Stimulated activated CD4-positive, alpha-beta T cell treated with anti-CD3 and anti-CD28 coated beads, Interleukin-1b, Interleukin-23, amount 100 ng/mL, for 4 hours (primary cell): ENCODE measurements at regions not wholly inside any gene's neighbourhood (a gene's known extent, or its start where the extent isn't known, plus 50 kb on each side); places are given as distances from the start of the nearest gene placed in this dataset.

Experiments used
- DNase-seq, 2 donors: peaks; one replicate each; pipeline ENCODE4 v3.0.0-alpha.2; 2020; ENCODE audit warnings: low read depth in 2 of 2

DNA sequence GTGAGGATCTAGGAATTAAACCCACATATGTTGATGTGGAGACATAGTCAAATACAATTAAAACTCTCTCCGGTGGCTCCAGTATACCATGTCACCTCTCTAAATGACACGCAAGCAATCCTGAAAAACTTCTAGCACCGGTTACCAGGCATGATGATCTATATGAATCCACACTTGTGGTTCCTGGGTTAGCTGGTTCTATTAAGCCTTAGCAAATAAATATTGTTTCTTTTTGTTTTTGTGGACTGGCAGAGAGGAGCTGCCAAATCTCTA lies 104.8 kb downstream of the SEC61B start:
- no peak for DNase-seq

GRCh38 chr9:99327667-99328066 lies 105.6 kb downstream of the SEC61B start:
- no peak for DNase-seq

GRCh38 chr9:99335280-99335679 lies 113.2 kb downstream of the SEC61B start:
- DNase-seq, result no peak

GRCh38 chr9:99336005-99336404 lies 113.9 kb downstream of the SEC61B start:
- DNase-seq, result no peak

GRCh38 chr9:99336531-99336930 lies 114.4 kb downstream of the SEC61B start:
- DNase-seq, result no peak

DNA sequence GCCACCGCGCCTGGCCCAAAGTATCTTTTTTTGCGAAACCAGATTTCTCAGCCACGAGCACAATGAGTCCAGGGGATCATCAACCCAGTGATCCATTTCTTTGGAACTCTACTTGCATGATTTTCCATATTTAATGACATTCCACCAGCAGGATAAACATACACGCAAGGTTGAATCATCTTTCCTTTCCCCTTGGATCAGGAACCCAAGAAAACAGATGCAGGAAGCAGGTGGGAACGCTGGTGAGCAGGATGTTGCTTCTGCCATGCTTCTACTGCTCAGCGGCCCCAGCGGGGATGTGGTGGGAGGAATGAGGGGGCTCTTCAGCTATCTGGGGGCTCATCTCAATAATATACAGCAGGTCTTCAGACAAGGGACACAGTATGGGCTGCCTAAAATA lies 118.2 kb downstream of the SEC61B start:
- DNase-seq, result no peak

GRCh38 chr9:99341686-99342085 lies 119.6 kb downstream of the SEC61B start:
- DNase-seq, result no peak

DNA sequence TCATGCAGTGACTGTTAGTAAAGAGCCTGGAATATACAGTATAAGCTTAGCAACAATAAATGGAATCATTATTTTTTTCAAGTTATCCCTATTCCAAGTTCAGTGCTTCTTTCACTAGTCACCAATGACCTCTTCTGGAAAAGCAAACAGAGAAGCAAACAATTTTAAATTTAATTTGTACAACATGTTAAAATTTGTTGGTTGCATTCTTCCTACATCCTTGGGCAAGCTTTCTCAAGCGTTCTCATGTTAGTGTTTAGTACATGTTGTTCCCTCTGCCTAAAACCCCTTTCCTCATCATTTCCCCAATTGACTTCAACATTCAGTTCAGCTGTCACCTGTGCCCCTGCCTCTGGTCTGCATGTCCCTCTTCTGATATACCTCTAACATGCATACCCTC lies 123.4 kb downstream of the SEC61B start:
- DNase-seq, result no peak

DNA sequence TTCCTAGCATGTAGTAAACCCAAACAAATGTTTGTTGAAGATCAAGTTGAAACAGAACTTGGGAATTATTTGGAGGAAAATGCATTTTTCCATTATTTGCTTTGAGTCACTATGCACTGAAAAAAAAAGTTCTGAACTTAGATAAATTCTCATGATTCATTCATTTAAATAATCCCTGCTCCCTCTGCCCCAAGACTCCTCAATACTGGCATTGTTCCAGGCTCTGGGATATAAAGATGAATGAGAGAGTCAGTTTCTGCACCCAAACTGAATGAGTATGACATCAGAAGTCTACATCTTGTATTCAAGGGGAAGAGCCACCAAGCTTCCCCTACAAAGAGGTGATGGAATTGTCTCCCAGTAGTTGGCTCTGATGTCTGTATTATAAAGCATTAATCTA lies 123.9 kb downstream of the SEC61B start:
- no peak for DNase-seq

DNA sequence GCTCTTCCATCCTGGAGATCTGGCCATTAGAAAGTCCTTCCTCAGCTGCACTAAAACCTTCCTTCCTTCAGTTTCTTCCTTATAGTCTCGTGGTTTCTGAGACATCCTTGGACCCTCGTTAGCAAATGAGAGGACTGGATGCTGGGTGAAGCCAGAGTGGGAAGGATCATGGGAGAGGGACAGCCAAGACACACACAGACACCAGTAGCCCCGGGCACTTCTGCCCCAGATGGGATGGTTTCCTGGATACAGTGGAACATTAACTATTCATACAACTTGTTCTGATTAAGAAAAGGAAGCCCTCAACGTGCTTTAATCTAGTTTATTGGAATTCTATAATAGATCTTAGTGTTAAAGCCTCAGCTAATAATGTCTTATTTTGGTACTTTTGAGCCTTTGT lies 125.5 kb downstream of the SEC61B start:
- DNase-seq, result no peak

DNA sequence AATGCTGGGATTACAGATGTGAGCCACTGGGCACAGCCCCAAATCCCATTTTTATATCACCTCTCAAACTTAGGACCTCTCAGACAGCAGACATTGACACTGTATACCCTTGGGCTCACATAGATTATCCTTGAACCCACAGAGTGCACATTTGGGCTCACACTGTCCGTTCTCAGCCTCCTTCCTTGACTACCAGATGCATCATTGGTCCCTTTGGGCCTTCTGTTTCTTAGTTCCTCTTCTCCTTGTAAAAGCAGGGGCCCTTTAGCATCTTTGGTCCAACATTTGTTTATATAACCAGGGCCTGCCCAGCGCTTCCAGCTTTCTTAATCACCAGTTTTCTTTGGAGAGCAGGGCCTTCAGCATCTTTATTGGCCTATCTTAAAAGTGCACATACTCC lies 126.2 kb downstream of the SEC61B start:
- DNase-seq, result no peak

- no peak for DNase-seq
Observed at GRCh38 chr9:99349870-99350269, 127.8 kb downstream of the SEC61B start.

GRCh38 chr9:99350461-99350860 lies 128.4 kb downstream of the SEC61B start:
- no peak for DNase-seq

- no peak for DNase-seq
Observed at GRCh38 chr9:99351647-99352046, 129.6 kb downstream of the SEC61B start.

GRCh38 chr9:99352826-99353225 lies 130.7 kb downstream of the SEC61B start:
- no peak for DNase-seq

- no peak for DNase-seq
Observed at GRCh38 chr9:99353408-99353807, 131.3 kb downstream of the SEC61B start.

DNA sequence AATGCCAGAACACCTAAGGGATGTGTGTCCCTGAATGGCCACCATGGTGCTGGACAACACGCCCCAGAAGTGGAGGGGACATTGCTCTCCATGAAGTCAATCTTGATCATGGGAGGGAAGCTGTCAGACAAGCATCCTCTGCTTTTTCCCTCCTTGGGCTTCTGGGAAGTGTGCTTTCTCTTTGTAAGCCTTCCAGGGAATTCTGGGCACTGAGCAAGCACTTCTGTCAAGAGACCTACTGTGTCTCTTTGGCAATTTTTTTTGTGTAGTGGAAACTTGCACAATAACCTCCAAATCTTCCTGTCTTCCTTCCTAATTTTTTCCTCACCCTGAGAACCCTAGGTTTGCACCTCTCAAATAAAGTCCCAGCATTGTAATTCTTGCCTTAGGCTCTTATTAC lies 132.0 kb downstream of the SEC61B start:
- DNase-seq, result no peak

DNA sequence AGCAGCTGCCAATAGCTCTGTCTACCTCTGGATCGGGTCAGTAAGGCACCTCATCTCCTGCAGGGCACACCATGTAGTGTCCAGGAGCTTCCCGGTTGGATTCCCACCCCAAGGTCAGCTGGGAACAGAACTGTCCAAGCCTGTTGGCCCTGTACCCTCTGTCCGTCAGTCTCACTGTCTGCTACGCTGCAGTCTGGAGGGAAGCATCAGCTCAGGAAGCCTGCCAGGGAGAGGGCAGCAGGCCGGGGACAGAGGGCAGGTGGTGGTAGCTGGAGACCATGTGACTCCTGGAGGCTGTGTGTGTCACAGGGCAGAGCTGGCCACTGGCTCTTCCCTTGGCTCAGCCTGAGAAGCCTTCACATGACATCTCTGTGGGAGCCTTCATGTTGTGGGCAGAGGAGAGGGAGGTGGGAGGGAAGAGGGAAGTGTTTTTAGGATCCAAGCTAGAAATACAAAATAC lies 134.5 kb downstream of the SEC61B start:
- no peak for DNase-seq

DNA sequence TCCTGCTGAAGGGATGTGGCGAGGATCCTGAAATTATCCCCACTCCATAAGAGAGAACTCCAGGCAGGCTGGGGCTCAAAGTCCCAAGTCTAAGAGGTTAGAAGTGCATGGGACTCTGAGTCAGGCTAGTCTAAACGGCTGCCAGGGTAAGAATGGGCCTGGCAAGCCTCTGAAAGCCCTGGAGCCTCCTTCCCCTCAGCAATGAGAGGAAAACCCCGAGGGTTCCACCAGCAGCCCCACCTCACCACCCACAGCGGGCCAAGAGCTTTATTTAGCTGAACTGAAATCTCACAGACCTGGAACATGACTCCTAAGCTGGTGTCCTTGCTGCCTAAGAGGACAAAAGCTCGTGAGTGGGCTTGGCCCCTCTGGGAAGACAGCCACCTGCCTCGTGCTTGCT lies 135.5 kb downstream of the SEC61B start:
- no peak for DNase-seq

- no peak for DNase-seq
Observed at GRCh38 chr9:99358668-99359067, 136.6 kb downstream of the SEC61B start.

GRCh38 chr9:99359336-99359735 lies 137.3 kb downstream of the SEC61B start:
- no peak for DNase-seq

GRCh38 chr9:99360026-99360425 lies 137.9 kb downstream of the SEC61B start:
- DNase-seq, result no peak

- DNase-seq, result no peak
Observed at GRCh38 chr9:99361817-99362216, 139.7 kb downstream of the SEC61B start.

- no peak for DNase-seq
Observed at GRCh38 chr9:99362321-99362720, 140.2 kb downstream of the SEC61B start.

DNA sequence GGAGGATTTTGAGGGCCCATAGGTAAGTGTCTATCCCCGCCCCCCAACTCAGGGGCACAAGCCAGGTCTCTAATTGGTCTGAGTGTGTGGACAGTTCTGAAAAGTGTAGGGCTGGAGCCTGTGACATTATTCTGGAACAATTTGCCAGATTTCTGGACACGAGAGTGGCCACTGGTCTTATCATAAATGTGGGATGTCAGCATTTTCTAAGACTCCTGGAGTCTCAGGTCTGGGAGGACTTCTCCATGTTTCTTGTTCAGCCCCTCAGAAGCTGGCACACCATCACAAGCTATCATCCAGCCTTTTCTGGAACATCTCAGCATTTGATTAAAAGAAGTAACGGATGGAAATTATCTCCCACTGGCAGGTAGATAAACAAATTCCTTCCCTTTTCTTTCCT lies 141.4 kb downstream of the SEC61B start:
- no peak for DNase-seq
